DMS 273 (cell line): ENCODE measurements at regions not wholly inside any gene's neighbourhood (a gene's known extent, or its start where the extent isn't known, plus 50 kb on each side); places are given as distances from the start of the nearest gene placed in this dataset.
"Not testable (repeated sequence)": the region's sequence is repeated elsewhere in the genome, so short reads cannot be mapped to it uniquely, and the experiment has no call there.

Experiments used
- DNase-seq: peaks from one replicate; lab custom pipeline; 2025; ENCODE audit not compliant: unreplicated experiment; lab: John Stamatoyannopoulos, UW

DNA sequence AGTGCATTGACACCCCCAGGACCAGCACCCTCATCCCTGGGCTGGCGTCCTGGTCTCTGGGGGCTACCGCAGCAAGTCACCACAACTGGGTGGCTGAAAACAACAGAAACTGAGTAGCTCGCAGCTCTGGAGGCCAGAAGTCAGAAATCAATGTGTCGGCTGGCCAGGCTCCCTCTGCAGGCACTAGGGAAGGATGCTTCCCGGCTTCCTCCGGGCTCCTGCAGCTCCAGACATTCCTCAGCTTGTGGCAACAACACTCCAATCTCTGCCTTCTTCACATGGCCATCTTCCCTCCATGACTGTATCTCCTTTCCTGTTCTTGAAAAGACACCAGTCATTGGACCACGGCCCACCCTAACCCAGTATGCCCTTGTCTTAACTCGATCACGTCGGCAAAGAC lies 224.2 kb downstream of the NPHP4 start:
- no peak for DNase-seq

DNA sequence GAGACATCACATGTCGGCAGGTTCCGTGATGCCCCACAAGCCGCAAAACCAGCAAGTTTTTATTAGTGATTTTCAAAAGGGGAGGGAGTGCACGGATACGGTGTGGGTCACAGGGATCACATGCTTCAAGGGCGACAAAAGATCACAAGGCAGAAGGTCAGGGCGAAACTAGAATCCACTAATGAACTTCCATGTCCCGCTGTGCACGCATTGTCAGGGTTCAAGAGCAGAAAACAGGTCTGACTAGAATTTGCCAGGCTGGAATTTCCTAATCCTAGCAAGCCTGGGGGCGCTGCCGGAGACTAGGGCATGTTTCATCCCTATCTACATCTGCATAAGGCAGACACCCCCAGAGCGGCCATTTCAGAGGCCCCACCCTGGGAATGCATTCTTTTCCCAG lies 225.2 kb downstream of the NPHP4 start:
- not testable (repeated sequence) for DNase-seq

DNA sequence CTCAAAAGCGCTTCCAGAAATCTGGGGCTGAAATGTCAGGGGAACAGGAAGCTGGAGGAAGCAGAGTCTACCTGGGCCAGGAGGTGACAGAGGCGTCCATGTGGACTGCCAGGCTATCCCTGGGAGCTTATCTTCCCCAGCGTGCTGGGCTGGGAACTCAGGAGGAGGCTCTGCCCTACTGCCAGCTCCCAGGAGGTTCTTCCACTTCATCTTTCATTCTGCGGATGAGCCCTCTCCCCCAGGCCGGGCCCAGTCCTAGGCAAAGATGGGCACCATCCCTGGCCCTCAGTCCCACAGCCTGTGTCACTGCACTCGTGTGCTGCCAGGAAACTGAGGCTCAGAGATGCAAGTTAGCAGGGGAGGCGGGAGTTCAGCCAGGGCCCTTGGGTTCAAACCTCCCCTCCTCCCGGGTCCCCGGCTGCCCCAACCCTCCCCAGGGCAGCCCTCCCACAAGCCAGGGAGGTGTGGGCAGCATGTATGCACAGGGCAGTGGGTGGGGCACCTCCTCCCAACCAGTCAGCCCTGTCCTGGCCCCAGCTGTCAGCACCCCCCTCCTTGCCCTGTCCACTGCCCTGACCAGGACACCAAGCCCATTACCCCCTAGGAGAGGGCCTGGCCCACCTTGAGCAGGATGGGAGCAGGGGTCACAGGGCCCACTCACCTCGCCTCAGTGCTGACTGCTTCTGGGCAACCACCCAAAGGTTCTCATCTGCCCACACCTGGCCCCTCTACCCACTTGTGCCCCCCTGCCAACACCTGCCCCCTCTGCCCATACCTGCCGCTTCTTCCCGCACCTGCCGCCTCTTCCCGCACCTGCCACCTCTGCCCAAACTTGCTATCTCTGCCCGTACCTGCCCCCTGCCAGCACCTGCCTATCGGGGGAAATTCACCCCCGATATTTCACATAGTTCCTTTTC lies 226.0 kb downstream of the NPHP4 start:
- peak; percentile 35 for DNase-seq

DNA sequence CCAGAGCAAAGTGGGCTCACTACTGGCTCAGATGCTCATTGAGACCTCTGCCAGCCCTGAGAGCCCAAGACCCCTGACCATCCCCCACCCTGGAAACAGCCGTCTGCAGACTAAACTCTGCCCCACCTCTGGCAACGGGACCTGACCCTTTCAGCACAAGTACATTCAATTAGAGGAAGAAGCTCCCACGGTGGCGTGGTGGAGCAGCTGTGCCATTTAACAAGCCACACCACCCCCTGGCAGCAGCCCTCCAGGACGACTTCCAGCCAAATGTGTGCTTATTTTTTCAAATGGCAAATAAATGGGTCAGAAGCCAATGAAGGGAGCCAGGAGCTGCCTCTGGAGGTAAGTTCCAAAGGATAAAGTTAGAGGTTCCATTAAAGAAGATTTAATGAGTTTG lies 226.7 kb downstream of the NPHP4 start:
- DNase-seq = peak; percentile 59

DNA sequence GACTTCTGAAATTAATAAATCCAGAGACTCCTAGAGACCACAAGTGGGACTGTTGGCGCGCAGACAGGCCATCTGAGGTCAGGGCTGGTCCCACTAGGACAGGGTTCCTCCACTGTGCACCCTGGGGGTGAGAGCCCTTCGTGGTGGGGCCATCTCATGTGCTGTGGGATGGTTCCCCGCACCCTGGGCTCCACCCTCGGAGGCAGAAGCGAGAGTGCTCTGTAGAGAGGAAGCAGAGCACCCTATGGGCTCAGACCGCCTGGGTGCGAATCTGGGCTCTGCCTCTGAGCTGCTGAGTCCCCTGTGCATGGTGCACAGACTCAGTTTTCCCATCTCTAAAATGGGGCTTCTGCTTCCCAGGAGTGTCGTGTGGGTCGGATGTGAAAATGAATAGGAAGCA lies 227.3 kb downstream of the NPHP4 start:
- DNase-seq = no peak

DNA sequence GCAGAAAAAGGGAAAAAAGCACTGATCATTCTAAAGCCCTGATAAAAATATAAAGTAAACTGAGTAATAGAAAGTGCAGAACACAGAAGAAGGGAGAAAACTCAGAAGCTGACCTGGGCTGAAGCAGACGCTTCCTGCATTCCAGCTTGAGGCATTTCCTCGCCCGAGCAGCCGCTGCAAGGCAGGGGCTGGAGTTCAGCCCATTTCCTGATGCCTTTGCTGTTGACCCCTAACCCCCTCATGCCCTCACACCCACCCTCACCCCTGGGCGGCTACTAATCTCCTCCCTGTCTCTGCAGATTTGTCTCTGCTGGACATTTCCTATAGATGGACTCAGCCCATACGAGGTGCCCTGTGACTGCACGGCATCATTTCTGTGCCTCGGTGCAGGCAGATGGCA lies 227.8 kb downstream of the NPHP4 start:
- DNase-seq = no peak

DNA sequence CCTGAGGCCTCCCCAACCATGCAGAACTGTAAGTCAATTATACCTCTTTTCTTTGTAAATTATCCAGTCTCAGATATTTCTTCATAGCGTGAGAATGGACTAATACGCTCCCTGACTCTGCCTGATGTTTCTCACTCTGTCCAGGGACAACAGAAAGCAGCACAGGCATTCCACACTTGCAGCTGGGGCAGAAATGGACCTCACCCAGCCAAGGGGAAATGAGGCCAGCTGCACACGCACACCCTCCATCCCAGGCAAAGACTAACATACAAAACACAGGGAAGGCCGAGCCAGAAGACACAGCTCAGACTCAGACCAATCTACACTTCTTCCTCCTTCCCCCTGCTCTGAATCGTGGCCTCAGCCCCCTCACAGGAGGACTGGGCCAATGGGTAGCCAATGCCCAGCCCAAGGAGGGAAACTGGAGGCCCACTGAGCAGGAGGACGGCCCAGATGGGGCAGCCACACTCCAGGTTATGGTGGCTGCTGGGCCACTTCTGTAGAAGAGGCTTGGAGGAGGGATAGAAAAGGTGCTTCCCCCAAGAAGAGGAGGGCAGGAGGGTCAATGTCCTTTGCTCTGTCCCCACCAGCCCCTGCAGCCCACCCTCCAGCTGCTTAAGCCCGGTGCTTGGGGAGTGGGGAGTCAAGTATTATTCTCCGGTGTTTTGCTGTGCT lies 228.4 kb downstream of the NPHP4 start:
- DNase-seq = no peak

DNA sequence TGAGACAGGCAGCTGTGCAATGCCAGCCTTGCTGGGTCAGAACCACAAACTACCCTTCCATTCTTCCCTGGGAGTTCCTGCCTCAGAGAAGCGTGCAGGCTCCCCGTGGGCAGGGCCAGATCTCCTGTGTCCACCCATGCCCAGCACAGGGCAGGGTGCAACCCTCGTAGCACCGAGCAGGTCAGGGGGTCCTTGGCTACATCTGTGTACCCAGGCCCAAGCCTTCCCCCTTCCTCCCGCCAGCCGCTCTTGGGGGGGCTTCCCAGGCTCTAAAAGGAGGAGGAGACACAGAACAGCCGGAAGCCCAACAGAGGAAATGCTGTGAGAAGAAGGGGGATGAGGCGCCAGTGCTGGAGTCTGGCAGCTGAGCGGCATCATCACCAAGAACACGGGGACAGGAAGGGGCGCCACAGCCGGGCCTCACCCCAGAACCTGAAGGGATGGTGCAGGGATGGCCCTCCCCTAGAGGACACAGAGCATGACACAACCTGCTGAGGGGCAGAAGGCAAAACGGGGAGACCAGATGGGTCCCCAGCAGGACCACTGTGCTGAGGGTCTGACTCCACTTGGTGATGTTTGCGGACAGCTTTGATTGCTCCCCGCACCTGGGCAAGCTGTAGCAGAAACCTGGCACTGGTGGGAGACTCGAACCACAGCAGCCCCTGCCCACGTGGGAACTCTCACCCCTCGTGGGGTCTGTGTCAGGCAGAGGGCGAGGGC lies 233.2 kb downstream of the NPHP4 start:
- DNase-seq = peak; percentile 25

DNA sequence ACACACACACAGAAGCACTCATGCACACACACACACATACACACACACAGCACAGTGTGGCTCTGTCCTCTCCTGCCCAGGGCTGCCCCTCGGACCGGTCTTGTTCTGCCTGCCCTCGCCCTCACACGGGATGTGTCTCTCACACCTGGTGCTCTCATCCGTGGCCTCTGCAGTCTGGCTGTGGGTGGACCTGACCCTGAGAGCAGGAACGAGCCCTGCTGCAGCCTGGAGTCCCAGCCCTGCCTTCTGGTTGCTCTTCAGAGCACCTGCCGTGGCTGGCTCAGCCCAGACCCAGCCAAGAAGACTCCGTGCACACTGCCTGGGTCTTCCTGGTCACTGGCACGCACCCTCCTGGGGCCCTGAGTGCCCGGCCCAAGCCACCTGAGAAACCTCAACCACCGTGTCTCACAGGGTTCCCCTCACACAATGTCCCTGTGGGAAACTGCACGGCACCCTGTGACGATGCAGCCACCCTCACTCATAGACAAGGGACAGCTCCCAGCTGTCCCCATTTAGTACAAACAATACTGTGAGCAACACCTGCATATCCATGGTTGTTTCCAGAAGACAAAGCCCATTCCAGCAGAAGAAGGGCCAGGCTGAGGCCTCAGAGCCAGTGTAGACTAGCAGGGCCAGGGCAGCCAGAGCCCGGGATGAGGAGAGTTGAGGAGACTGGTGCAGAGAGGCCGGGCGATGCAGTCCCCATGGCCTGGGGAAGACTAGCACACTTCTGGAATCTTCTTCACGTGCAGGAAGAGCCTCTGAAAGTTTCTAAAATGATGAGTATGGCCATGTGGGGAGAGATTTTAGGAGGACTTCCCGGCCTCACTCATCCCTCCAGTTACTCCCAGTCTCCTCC lies 234.0 kb downstream of the NPHP4 start:
- DNase-seq = no peak

DNA sequence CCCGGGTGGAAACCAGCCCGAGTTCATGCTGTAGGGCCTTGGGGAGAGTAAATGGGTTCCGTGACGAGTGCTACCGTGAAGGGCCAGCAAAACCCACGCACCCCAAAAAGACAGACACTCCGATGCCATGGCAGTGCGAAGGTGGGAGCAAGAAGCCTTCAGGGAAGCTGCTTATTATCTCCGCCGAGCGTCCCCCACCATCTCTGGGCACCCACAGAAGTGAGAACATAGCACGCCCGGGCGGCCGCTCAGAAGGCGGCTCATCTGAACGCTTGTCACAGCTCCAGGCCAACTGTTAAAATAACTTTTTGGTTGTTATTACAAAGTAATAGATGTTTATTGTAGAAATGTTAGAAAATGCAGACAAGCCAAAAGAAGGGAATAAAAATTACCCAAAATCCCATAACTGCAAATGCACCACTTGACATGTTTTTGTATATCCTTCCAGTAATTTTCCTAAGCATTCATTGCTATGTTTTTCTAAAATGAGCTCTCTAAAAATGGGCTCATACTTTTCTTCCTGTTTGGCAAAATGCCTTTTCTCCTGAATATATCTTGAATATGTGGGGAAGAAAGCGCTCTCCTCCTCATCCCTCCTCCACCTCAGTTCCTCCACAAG lies 234.9 kb downstream of the NPHP4 start:
- no peak for DNase-seq

DNA sequence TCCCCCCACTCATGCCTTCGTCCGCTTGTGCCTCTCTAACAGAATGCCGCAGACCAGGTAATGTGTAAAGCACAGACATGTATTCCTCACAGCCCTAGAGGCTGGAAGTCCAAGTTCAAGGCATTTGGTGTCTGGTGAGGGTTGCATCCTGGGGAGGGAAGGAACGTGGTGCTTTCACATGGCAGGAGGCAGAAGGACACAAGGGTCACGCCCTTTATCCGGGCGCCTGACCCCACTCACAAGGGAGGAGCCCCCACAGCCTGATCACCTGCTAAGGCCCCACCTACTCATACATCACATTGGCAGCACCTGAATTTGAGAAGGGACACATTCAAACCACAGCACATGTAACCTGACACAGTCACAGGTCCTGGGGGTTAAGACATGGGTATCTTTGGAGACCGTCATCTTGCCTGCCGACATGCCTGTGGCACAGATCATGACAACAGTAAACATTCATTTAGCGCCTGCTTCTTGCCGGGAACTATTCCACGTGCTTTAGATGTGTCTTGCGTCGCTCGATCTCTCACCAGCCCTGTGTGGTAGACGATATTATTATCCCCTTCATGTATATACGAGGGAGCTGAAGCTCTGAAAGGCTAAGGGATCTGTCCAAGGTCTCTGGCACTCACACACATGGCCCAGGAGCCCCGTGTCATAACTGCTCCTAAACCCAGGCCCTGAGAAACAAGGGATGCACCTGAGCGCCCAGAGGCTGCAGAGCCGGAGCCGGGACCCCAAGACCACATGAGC lies 235.6 kb downstream of the NPHP4 start:
- no peak for DNase-seq

DNA sequence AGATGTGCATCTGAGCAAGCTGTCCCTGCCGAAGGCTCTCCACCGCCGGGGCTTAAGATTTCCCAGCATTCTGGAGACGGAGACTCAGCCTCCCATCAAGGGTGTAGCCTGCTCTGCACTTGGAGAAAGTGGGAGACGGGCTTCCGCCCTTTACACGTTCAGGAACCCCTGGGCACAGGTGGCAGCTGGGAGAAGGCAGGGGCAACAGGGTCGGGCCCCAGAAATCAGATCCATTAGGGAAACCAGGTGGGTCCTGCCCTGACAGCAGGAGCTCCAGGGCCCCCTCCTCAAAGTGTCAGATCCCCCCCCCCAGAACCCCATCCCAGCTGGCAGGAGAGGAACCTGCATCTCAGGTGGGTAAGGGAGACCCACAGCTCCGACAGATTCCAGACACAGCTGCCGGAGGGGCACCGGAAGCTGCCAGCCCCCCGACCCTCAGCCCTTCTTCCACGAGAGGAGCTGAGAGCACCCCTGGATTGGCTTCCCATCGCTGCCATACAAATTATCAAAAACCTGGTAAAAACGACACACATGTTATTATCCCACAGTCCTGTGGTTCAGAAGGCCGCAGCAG lies 236.6 kb downstream of the NPHP4 start:
- no peak for DNase-seq

DNA sequence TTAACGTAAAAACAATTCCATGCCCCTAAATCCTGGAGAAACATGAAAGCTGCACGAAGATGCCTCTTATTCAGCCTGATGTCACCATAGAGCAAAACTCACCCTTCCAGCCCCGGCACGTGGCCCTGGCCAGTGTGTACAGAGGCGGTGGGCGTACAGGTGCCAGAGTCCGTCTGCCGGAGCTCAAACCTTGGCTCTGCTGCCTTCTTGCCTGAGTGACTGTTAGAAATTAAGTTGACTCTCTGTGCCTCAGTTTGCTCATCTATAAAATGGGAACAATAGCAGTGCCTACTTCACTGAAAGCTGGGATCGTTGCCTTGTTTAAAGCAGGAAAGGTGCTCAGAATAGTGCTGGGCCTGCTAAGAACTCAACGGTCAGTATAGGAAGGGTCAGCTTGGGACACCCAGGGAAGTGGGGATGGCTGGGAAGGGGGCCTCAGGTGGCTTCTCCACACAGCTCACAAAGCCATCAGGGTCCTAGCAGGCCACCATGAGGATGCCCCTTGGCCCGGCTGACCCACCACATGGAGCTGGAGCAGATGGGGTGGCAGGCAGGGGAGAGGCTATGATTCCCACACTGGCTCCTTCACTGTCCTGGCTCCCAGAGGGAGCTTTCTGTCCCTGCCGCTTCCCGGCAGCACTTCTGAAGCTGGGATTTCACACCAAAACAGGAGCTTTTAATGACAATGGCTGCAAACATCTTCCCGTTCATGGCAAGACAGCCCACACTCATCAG lies 237.2 kb downstream of the NPHP4 start:
- no peak for DNase-seq

DNA sequence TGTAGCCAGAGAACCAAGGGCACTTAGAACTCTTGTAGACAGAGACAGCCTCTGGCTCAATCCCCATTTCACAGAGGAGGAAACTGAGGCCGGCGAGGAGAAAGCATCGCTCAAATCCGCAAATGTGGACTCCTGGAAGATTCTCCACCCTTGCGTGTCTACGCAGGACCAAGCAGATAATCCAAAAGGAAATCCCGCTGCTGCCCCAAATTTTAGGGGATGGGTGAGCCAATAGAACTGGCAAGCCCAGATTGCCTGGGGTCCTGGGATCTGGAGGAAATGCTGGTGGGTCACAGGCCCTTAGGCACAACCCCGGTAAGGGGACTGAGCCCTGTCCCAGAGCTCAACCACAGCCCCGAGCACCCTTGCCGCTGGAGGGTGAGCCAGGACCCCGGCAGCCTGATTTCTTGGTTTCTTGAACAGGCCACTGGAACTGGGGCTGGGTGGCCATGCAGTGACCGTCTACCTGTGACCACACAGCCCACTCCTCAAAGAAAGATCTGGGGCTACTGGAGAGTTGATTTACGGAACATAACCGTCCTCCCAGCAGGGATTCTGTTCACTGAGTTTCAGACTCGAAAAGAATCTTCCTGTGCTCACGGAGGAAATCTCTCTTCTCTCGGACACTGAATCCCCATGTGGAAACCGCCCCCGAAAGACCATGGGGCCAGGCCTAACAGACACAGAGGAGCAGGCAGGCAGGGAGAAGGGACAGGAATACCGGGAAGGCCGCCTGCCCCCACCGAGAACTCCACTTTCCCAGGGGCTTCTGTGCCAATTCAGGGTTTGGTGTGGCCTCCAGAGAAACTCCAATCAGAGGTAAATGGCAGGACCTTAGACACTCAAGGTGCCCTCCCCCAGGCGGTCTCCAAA lies 238.4 kb downstream of the NPHP4 start:
- no peak for DNase-seq

DNA sequence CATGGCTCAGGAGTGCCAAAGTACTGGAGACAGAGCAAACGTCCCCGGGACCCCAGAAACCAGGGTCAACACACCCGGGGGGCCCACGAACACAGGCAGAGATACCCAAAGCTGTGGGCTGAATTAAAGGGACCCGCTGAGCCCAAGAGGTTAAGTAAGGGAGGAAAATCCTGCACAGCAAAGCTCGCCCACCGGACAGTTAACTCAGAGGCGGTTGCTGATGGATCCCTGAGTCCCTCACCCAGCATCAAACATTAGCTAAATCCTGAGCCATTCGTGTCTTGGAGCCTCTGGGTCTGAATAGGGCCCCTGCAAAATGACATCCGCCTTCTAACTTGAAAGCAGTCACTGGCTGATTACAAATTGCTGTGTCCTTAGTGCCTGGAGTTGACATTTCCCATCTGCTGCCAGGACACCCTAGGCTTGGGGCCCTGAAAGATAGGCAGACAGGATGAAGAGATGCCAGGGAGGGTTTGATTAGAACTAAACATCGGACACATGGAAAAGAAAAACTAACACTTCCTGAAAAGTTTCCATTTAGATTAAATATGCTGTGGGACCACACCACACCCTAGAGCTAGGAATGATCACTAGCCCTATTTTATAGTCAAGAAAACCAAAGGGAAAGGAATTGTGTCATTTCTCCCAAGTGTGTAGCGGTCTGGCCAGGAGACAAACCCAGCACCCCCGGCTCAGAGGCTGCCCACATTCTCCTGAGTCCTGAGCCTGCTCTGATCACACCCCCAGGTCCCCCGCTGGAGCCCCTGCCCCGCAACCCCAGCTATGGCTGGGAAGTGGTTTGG lies 239.3 kb downstream of the NPHP4 start:
- DNase-seq = no peak

DNA sequence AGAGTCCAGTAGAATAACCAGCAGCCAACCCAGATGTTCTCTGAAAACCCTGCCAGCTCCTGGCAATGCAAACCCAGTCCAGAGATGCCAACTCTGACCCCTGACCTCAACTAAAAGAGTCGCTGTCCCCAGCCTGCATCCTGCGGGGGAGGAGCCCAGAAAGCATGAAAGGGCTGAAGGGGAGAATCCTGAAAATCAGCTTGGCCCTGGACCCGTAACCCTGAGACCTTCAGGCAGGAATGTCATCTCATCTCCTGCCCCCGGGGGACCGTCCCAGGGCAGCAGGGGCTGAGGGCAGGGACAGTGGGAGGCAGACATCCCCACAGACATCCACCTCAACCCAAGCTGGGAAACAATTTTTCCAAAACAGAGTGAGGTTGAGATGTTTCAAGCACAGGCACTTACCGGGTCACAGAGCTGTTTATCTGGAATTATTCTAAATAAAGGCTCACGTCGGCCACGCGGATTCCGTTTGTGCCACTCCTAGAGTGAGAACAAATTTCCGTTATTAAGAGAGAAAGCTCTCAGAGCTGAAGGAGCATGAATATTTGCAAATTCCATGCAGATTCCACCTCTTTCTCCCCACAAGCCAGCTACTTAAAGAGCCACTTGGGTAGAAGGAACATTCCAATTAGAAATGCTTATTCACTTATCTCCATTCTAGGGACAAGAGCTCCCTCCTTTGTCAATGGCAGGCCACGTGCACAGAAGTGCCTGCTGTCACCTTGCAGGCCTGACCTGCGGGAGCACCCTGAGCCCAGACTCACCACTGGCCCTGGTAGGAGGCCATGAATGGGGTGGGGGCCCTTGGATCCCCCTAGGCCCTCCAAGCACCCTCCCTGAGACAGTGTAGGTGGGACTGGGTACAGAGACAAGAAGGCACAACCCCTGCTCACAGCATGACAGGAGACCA lies 240.1 kb downstream of the NPHP4 start:
- DNase-seq = no peak
